HG03565 (cell line): ENCODE measurements at regions not wholly inside any gene's neighbourhood (a gene's known extent, or its start where the extent isn't known, plus 50 kb on each side); places are given as distances from the start of the nearest gene placed in this dataset.

ENCODE experiments used
- ATAC-seq: cut with Tn5 transposase; IDR thresholded peaks from one replicate; pipeline ENCODE4 v1.9.1; 2021; ENCODE audit warnings: mild to moderate bottlenecking, moderate library complexity; ENCODE audit not compliant: unreplicated experiment

DNA sequence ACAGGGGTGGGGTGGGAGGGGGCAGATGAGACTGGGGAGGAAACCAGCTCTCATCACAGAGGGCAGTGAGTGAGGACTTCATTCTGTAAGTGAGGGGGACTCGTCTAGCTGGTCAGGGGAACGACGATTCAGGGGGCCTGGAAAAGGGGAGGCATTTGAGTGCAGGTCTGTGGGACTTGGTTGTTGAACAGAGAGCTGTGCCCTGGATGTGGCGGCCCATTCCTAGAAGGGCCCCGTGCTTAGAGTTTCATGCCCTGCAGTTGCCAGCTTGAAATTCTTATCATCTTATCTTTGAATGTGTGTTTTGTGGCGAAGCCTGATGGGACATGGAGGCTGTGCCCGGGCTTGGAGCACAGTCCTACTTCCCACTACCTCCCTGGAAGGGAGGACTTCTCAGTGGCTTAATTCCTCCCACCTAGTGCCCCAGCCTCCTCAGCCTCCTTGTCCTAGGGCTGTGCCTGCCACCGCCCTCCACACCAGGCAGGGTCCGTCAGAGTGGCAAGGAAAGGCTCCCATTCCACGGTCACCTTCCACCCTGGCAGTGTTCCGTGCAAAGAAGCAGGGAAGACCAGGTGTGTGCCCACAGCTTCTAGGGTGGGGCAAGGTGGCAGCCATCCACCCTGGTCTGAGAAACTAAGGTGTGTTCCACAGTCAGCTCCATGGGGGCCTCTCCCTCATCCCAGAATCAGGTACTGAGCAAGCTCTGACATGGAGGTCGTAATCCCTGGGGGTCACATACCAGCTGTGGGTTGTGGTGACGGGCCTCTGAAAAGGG, 59.7 kb upstream of the LMO1 start:
- ATAC-seq: no peak

- no peak for ATAC-seq
These were observed 58.2 kb upstream of the LMO1 start for GRCh38 chr11:8321876-8322275.

DNA sequence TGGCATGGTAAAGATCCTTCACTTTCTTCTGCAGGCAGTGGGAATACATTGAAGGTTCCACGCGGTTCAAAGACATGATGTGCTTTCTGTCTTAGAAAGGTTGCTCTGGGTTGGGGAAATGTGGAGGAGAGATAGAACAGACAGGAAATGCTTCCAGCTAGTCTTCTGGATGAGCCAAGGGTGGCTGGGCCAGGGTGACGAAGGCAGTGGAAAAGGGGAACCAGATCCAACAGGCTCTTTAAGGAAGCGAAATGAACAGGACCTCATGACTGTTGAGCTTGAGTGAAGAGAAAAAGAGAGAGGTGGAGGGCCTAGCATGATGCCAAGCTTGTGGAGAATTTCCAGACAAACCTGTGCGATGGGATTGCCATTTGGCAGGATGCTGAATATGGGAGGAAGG, 56.4 kb upstream of the LMO1 start:
- no peak for ATAC-seq

DNA sequence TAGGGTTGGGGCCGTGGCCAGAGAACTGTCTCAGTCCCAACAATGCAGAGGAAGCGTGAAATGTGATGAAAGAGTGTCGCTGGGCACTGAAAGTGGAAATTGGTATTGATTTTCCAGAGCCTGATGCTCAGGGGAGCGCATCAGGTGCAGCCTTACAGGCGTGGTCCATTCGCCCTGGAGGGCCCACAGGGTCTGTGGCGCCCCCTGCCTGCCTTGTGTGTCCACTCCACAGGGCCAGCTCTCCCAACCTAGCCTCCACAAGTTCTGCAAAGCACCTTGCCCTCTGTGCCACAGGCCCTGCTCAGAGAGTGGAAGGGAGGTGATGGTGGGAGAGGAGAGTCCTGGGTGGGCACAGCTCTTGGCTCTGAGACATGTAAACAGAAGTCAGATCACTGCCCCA, 54.9 kb upstream of the LMO1 start:
- ATAC-seq: no peak

DNA sequence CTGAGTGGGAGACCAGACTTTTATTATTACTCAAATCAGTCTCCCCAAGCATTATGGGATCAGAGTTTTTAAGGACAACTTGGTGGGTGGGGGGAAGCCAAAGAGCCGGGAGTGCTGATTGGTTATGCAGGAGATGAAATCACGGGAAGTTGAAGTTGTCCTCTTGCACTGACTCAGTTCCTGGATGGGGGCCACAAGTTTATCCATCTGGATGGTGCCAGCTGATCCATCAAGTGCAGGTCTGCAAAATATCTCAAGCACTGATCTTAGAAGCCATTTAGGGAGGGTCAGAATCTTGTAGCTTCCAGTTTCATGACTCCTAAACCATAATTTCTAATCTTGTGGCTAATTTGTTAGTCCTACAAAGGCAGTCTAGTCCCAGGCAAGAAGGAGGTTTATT, 53.5 kb upstream of the LMO1 start:
- ATAC-seq: no peak

- no peak for ATAC-seq
These were observed 52.3 kb upstream of the LMO1 start for GRCh38 chr11:8315954-8316353.

- no peak for ATAC-seq
These were observed 51.8 kb upstream of the LMO1 start for GRCh38 chr11:8315463-8315862.

DNA sequence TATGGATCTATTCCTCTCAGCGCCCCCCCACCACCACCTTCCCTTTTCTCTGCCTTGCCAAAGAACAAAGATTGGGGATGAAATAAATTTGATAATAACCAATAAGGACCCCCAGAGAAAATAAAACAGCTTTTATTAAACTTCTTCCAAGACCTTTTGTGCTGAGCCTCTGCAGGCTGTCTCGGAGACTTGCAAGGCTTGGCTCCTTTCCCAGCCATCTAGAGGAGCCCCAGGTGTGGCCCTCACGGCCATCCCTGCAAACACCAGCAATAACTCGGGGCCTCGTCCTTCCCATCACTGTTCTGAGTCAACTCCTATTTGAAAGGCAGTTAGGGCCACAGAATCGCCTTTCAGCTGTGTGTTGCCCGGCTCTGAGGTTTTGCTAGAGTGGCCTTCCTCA, 51.2 kb upstream of the LMO1 start:
- ATAC-seq: no peak

DNA sequence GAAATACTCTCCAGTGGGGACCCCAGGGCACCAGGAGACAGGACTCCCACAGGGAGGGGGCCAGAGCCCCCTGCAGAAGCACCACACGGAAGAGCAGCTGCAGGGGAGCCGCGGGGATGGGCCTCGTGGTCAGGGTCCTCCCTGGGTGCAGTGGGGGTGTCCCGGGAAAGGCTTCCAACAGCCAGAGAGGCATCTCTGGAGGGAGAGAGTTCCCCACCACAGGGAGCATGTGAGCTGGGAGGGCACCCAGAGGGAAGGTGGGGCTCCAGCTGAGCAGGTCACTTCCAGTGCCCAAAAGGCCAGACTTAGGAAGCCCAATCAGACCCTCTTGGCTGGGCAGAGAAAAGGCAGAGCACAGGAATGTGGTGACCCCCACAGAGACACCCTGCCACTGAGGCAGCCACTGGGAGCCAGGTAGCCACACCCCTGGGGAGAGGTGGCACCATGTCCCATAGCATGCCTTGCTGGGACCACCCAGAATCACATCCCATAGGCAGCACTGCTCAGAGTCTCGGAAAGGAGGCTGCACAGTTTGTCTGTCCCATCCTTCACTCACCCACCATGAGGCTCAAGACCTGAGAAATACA, 49.9 kb upstream of the LMO1 start:
- no peak for ATAC-seq
